ENCODE measurements at regions not wholly inside any gene's neighbourhood (a gene's known extent, or its start where the extent isn't known, plus 50 kb on each side); places are given as distances from the start of the nearest gene placed in this dataset.

DNA sequence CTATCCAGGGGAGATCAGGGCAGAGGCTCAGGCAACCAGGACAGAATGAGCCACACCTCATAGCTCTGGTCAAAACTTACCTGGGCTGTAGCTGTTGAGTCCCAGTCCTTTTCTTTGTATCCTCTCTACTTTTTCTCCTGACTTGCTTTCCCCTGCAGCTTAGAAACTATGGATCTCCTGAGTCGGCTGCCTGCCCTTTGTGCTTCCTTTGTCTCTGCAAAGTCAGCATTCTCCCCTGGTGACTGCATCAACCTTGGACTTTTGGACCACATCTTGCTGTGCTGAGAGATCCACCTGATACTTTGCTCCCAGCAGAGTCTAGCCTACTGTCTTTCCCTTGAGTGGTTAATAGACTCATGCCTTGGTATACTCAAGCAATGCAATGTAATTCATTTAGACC is 353.3 kb downstream of the SIPA1L2 start:
- H3K79me2 ChIP-seq (replicated peaks; ENCODE audit: insufficient read depth, low read length), result no peaks in the 10 kb centered on the region
- H3K9ac ChIP-seq (ENCODE audit: low read length), result no peak overlapping the region
- H4K20me1 ChIP-seq (ENCODE audit: insufficient read depth), result no peaks in the 10 kb centered on the region
- H3F3A ChIP-seq (ENCODE audit: insufficient read depth, low read length, poor library complexity, severe bottlenecking), result no peaks in the 10 kb centered on the region
- H3K9me3 ChIP-seq (ENCODE audit: low read length), result no peaks in the 10 kb centered on the region
- no peak overlapping the region for H2AFZ ChIP-seq (ENCODE audit: low read depth, low read length)
- H3K27ac ChIP-seq (ENCODE audit: low read length), result no peak overlapping the region
- no peaks in the 10 kb centered on the region for H3K27me3 ChIP-seq (ENCODE audit: insufficient read depth, low read depth, low read length)
- H3K9me2 ChIP-seq (ENCODE audit: insufficient read depth, low read length), result no peaks in the 10 kb centered on the region
- no peaks in the 10 kb centered on the region for H3K36me3 ChIP-seq (ENCODE audit: insufficient read depth, low read length)
- no peak overlapping the region for H3K4me3 ChIP-seq (ENCODE audit: low read length)
- TF ChIP-seq MXI1 (conservative IDR thresholded peaks at IDR 0.05; ENCODE audit: poor library complexity, severe bottlenecking), result no peak
- no peak overlapping the region for H3K4me2 ChIP-seq (ENCODE audit: low read length)

DNA sequence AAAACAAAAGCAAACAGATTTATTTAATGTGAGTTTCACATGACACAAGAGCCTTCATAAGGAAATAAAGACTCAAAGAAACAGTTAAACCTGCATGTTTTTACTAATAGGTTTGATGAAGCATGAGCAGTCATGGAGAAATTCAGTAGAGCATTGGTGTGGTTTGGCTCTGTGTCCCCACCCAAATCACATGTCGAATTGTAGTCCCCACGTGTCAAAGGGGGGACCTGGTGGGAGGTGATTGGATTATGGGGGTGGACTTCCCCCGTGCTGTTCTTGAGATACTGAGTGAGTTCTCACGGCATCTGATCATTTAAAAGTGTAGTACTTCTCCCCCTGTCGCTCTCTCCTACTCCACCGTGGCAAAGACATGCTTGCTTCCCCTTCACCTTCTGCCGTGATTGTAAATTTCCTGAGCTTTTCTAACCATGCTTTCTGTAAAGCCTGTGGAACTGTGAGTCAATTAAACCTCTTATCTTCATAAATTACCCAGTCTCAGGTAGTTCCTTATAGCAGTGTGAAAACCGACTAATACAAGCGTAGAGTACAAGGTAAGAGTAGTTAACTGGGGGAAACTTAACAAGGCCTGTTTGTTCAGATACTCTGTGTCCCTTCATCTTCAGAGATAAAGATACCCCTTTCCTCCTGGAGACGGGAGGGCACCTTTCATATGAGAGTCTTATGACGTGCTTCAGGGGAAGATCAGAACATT is 354.8 kb downstream of the SIPA1L2 start:
- no peaks in the 10 kb centered on the region for H3K9me3 ChIP-seq (ENCODE audit: low read length)
- H3K79me2 ChIP-seq (replicated peaks; ENCODE audit: insufficient read depth, low read length), result no peaks in the 10 kb centered on the region
- H3K4me3 ChIP-seq (ENCODE audit: low read length), result no peak overlapping the region
- H3K4me2 ChIP-seq (ENCODE audit: low read length), result no peak overlapping the region
- no peaks in the 10 kb centered on the region for H3K9me2 ChIP-seq (ENCODE audit: insufficient read depth, low read length)
- H3F3A ChIP-seq (ENCODE audit: insufficient read depth, low read length, poor library complexity, severe bottlenecking), result no peaks in the 10 kb centered on the region
- H3K36me3 ChIP-seq (ENCODE audit: insufficient read depth, low read length), result no peaks in the 10 kb centered on the region
- H3K27me3 ChIP-seq (ENCODE audit: insufficient read depth, low read depth, low read length), result no peaks in the 10 kb centered on the region
- no peak overlapping the region for H3K9ac ChIP-seq (ENCODE audit: low read length)
- H2AFZ ChIP-seq (ENCODE audit: low read depth, low read length), result no peak overlapping the region
- no peak for TF ChIP-seq MXI1 (conservative IDR thresholded peaks at IDR 0.05; ENCODE audit: poor library complexity, severe bottlenecking)
- no peak for TF ChIP-seq POLR2AphosphoS5 (IDR thresholded peaks at IDR 0.05)
- TF ChIP-seq TAF1 (IDR thresholded peaks at IDR 0.05; ENCODE audit: low read depth), result no peak
- no peak for TF ChIP-seq RAD21 (conservative IDR thresholded peaks at IDR 0.05)
- TF ChIP-seq, protein P1, sequence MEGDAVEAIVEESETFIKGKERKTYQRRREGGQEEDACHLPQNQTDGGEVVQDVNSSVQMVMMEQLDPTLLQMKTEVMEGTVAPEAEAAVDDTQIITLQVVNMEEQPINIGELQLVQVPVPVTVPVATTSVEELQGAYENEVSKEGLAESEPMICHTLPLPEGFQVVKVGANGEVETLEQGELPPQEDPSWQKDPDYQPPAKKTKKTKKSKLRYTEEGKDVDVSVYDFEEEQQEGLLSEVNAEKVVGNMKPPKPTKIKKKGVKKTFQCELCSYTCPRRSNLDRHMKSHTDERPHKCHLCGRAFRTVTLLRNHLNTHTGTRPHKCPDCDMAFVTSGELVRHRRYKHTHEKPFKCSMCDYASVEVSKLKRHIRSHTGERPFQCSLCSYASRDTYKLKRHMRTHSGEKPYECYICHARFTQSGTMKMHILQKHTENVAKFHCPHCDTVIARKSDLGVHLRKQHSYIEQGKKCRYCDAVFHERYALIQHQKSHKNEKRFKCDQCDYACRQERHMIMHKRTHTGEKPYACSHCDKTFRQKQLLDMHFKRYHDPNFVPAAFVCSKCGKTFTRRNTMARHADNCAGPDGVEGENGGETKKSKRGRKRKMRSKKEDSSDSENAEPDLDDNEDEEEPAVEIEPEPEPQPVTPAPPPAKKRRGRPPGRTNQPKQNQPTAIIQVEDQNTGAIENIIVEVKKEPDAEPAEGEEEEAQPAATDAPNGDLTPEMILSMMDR (IDR thresholded peaks at IDR 0.05; ENCODE audit: poor library complexity, severe bottlenecking), result no peak
- TF ChIP-seq, protein P2, sequence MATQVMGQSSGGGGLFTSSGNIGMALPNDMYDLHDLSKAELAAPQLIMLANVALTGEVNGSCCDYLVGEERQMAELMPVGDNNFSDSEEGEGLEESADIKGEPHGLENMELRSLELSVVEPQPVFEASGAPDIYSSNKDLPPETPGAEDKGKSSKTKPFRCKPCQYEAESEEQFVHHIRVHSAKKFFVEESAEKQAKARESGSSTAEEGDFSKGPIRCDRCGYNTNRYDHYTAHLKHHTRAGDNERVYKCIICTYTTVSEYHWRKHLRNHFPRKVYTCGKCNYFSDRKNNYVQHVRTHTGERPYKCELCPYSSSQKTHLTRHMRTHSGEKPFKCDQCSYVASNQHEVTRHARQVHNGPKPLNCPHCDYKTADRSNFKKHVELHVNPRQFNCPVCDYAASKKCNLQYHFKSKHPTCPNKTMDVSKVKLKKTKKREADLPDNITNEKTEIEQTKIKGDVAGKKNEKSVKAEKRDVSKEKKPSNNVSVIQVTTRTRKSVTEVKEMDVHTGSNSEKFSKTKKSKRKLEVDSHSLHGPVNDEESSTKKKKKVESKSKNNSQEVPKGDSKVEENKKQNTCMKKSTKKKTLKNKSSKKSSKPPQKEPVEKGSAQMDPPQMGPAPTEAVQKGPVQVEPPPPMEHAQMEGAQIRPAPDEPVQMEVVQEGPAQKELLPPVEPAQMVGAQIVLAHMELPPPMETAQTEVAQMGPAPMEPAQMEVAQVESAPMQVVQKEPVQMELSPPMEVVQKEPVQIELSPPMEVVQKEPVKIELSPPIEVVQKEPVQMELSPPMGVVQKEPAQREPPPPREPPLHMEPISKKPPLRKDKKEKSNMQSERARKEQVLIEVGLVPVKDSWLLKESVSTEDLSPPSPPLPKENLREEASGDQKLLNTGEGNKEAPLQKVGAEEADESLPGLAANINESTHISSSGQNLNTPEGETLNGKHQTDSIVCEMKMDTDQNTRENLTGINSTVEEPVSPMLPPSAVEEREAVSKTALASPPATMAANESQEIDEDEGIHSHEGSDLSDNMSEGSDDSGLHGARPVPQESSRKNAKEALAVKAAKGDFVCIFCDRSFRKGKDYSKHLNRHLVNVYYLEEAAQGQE (IDR thresholded peaks at IDR 0.05; ENCODE audit: borderline replicate concordance), result no peak
- no peak for TF ChIP-seq EZH2 (IDR thresholded peaks at IDR 0.05; ENCODE audit: borderline replicate concordance, insufficient read depth, low read length, poor library complexity, severe bottlenecking)
- no peak for TF ChIP-seq EP300 (conservative IDR thresholded peaks at IDR 0.05; ENCODE audit: poor library complexity, severe bottlenecking)
- TF ChIP-seq SMC3 (conservative IDR thresholded peaks at IDR 0.05; ENCODE audit: poor library complexity), result no peak
- no peak overlapping the region for H3K27ac ChIP-seq (ENCODE audit: low read length)
- H4K20me1 ChIP-seq (ENCODE audit: insufficient read depth), result no peaks in the 10 kb centered on the region
